HG03097 (cell line): ENCODE measurements at regions not wholly inside any gene's neighbourhood (a gene's known extent, or its start where the extent isn't known, plus 50 kb on each side); places are given as distances from the start of the nearest gene placed in this dataset.
A peak's percentile ranks its signal among the peaks of the same experiment; 100 is the strongest.

Source experiments
- ATAC-seq: cut with Tn5 transposase; IDR thresholded peaks from one replicate; pipeline ENCODE4 v1.9.1; 2021; ENCODE audit not compliant: unreplicated experiment, low FRiP score

- ATAC-seq, result peak; percentile 76
Observed at GRCh38 chr13:77429320-77430142, 102.6 kb upstream of the MYCBP2 start.

GRCh38 chr13:77425705-77426104 lies 98.8 kb upstream of the MYCBP2 start:
- no peak for ATAC-seq

- no peak for ATAC-seq
Observed at GRCh38 chr13:77423296-77423695, 96.4 kb upstream of the MYCBP2 start.

- ATAC-seq, result no peak
Observed at GRCh38 chr13:77422724-77423123, 95.8 kb upstream of the MYCBP2 start.

- ATAC-seq, result no peak
Observed at GRCh38 chr13:77417897-77418296, 91.0 kb upstream of the MYCBP2 start.

GRCh38 chr13:77416666-77417212 lies 89.8 kb upstream of the MYCBP2 start:
- no peak for ATAC-seq

GRCh38 chr13:77415253-77416071 lies 88.6 kb upstream of the MYCBP2 start:
- no peak for ATAC-seq

GRCh38 chr13:77412860-77413259 lies 86.0 kb upstream of the MYCBP2 start:
- no peak for ATAC-seq

- ATAC-seq, result no peak
Observed at GRCh38 chr13:77412116-77412635, 85.3 kb upstream of the MYCBP2 start.

GRCh38 chr13:77409412-77409811 lies 82.5 kb upstream of the MYCBP2 start:
- no peak for ATAC-seq

- no peak for ATAC-seq
Observed at GRCh38 chr13:77406644-77407440, 79.9 kb upstream of the MYCBP2 start.

- ATAC-seq, result no peak
Observed at GRCh38 chr13:77398825-77399620, 72.1 kb upstream of the MYCBP2 start.

- ATAC-seq, result no peak
Observed at GRCh38 chr13:77397636-77398035, 70.7 kb upstream of the MYCBP2 start.

GRCh38 chr13:77391475-77391874 lies 64.6 kb upstream of the MYCBP2 start:
- no peak for ATAC-seq

GRCh38 chr13:77390391-77390790 lies 63.5 kb upstream of the MYCBP2 start:
- no peak for ATAC-seq

GRCh38 chr13:77389625-77390000 lies 62.7 kb upstream of the MYCBP2 start:
- ATAC-seq, result no peak

- ATAC-seq, result no peak
Observed at GRCh38 chr13:77388944-77389624, 62.2 kb upstream of the MYCBP2 start.

GRCh38 chr13:77387607-77388200 lies 60.8 kb upstream of the MYCBP2 start:
- ATAC-seq, result no peak
